Thoracic aorta (tissue), 2 donors: ENCODE measurements at regions not wholly inside any gene's neighbourhood (a gene's known extent, or its start where the extent isn't known, plus 50 kb on each side); places are given as distances from the start of the nearest gene placed in this dataset.

ENCODE experiments used
- ATAC-seq: fragments of 150-250 bp; one replicate; pipeline ENCODE4 v1.8.0; 2017; ENCODE audit warnings: low read depth; ENCODE audit not compliant: insufficient number of reproducible peaks, low FRiP score
- DNase-seq: peaks from one replicate; pipeline ENCODE4 v3.0.0-alpha.2; 2020; ENCODE audit warnings: low spot score
- H3K27ac ChIP-seq, 2 donors: fragments of 200-600 bp; sonication (generic); 1 replicate in 1 of 2; 2 replicates in 1 of 2; pipeline ENCODE4 v1.5.1; 2016; ENCODE audit warnings: mild to moderate bottlenecking in 2 of 2, moderate library complexity in 2 of 2
- H3K27me3 ChIP-seq: fragments of 200-600 bp; sonication (generic); replicated peaks from 2 replicates; pipeline ENCODE4 v1.6.0; 2016; ENCODE audit warnings: mild to moderate bottlenecking; ENCODE audit not compliant: insufficient read depth
- H3K36me3 ChIP-seq: fragments of 200-600 bp; sonication (generic); one replicate; pipeline ENCODE4 v1.5.1; 2016
- H3K4me1 ChIP-seq, 2 donors: fragments of 200-600 bp; sonication (generic); 1 replicate in 1 of 2; 2 replicates in 1 of 2; pipeline versions ENCODE4 v1.5.1 to v1.6.0; 2016; ENCODE audit warnings: low read depth in 2 of 2, mild to moderate bottlenecking in 1 of 2; ENCODE audit not compliant: control insufficient read depth in 1 of 2
- H3K4me3 ChIP-seq: fragments of 200-600 bp; sonication (generic); 2 replicates; pipeline ENCODE4 v1.5.1; 2016; ENCODE audit warnings: mild to moderate bottlenecking
- H3K9me3 ChIP-seq: fragments of 200-600 bp; sonication (generic); 2 replicates; pipeline ENCODE4 v1.5.1; 2016
- CTCF ChIP-seq: fragments of 200-600 bp; sonication (generic); IDR thresholded peaks from one replicate; pipeline ENCODE4 v1.5.1; 2019; ENCODE audit warnings: antibody characterized with exemption

DNA sequence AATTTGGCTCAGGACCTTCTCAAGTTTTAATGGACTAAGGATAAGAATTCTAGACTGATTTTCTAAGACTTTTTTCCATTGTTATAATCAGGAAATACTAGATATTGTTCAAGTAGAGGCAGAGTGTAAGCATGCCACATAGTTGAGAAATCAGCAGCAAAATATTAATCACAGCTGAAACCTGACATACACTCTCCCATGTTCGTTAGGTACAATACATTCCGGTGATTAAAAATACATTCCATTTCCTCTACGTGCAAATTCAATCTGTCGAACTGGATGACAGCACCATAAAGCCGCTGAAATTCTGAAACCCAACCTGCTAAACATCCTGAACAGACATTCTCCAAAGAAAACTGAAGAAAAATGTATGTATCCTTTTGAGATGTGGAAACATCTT, 587.6 kb upstream of the DIPK2B start:
- no peak for TF ChIP-seq CTCF
- no peak for DNase-seq
- no peak for ATAC-seq
- no peak overlapping the region for H3K27ac ChIP-seq
- H3K4me3 ChIP-seq: no peak overlapping the region
- no peaks in the 10 kb centered on the region for H3K4me1 ChIP-seq
- H3K36me3 ChIP-seq: no peaks in the 10 kb centered on the region
- H3K9me3 ChIP-seq: no peaks in the 10 kb centered on the region
- no peaks in the 10 kb centered on the region for H3K27me3 ChIP-seq

DNA sequence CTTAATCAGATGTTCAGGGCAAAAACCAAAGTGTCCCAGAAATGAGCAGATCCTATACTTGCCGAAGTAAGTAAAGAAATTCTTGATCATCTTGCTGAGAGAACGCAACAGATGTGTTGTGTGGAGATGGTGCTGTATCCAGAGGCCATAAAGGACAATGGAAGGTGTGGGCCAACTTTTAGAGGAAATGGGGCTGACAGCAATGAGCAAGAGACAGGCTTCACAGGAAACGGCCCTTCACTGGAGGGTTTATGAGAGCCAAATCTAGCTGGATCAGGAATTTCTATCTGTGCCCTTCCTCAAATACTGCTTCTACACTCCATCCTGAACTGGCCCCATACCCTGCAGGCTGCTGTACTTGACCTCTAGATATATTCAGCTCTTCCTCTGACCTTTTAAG, 583.9 kb upstream of the DIPK2B start:
- no peaks in the 10 kb centered on the region for H3K36me3 ChIP-seq
- ATAC-seq (no peak), DNase-seq (no peak)
- H3K27ac ChIP-seq: no peak overlapping the region
- TF ChIP-seq CTCF: no peak
- H3K9me3 ChIP-seq: no peaks in the 10 kb centered on the region
- no peaks in the 10 kb centered on the region for H3K4me1 ChIP-seq
- H3K4me3 ChIP-seq: no peak overlapping the region
- no peaks in the 10 kb centered on the region for H3K27me3 ChIP-seq

- Histone ChIP-seq H3K27me3 (no peaks in the 10 kb centered on the region), H3K36me3 (no peaks in the 10 kb centered on the region), H3K9me3 (no peaks in the 10 kb centered on the region), H3K27ac (no peak overlapping the region), H3K4me3 (no peak overlapping the region), H3K4me1 (no peaks in the 10 kb centered on the region)
- no peak for DNase-seq
- no peak for ATAC-seq
- no peak for TF ChIP-seq CTCF
These were observed 582.3 kb upstream of the DIPK2B start for GRCh38 chrX:45783002-45783401.

- H3K36me3 ChIP-seq: no peaks in the 10 kb centered on the region
- ATAC-seq (no peak), DNase-seq (no peak)
- H3K4me3 ChIP-seq: no peak overlapping the region
- H3K4me1 ChIP-seq: no peaks in the 10 kb centered on the region
- no peak for TF ChIP-seq CTCF
- H3K27me3 ChIP-seq: no peaks in the 10 kb centered on the region
- no peaks in the 10 kb centered on the region for H3K9me3 ChIP-seq
- no peak overlapping the region for H3K27ac ChIP-seq
These were observed 581.4 kb upstream of the DIPK2B start for GRCh38 chrX:45781901-45782553.

DNA sequence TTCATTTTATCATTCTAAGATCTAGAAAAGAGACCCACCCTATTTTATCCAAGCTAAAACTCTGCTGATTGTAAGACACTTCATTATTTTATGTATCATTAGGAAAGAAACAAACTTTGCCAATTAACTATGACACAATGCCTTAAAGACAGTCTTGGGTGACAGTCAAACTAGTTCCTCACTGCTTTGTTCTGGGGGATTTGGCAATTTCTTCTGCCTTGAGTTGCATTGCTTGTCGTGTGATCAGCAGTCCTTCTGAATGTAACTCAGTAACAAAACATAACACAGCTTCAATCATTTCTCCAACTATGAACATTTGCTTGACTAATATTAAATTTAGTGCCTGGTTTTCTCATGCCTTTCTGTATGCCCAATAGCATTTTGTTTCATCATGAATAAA, 577.9 kb upstream of the DIPK2B start:
- no peak for TF ChIP-seq CTCF
- H3K4me3 ChIP-seq: no peak overlapping the region
- H3K36me3 ChIP-seq: no peaks in the 10 kb centered on the region
- no peak for DNase-seq
- H3K9me3 ChIP-seq: no peaks in the 10 kb centered on the region
- ATAC-seq: no peak
- peaks cover 0 to 19% of the 10 kb centered on the region in 2 donors for H3K4me1 ChIP-seq
- no peak overlapping the region for H3K27ac ChIP-seq
- H3K27me3 ChIP-seq: no peaks in the 10 kb centered on the region
